Glutamatergic neuron (in vitro differentiated cells): ENCODE measurements at regions not wholly inside any gene's neighbourhood (a gene's known extent, or its start where the extent isn't known, plus 50 kb on each side); places are given as distances from the start of the nearest gene placed in this dataset.

Experiments
- DNase-seq: peaks from one replicate; pipeline ENCODE4 v3.0.0; 2022
- H3K27ac Mint-ChIP-seq: one replicate; pipeline ENCODE4 v1.8.0; 2020; ENCODE audit warnings: mild to moderate bottlenecking, mixed read lengths, inconsistent platforms; ENCODE audit not compliant: unreplicated experiment
- H3K27me3 Mint-ChIP-seq: one replicate; pipeline ENCODE4 v1.8.0; 2020; ENCODE audit warnings: mild to moderate bottlenecking, moderate library complexity, mixed read lengths, inconsistent platforms; ENCODE audit not compliant: unreplicated experiment
- H3K36me3 Mint-ChIP-seq: one replicate; pipeline ENCODE4 v1.8.0; 2020; ENCODE audit warnings: mild to moderate bottlenecking, mixed read lengths, inconsistent platforms; ENCODE audit not compliant: unreplicated experiment
- H3K4me1 Mint-ChIP-seq: one replicate; pipeline ENCODE4 v1.8.0; 2020; ENCODE audit warnings: mild to moderate bottlenecking, low read depth, mixed read lengths, inconsistent platforms; ENCODE audit not compliant: unreplicated experiment
- H3K4me3 Mint-ChIP-seq: one replicate; pipeline ENCODE4 v1.8.0; 2020; ENCODE audit warnings: mild to moderate bottlenecking, mixed read lengths, inconsistent platforms; ENCODE audit not compliant: unreplicated experiment
- H3K9me3 Mint-ChIP-seq: one replicate; pipeline ENCODE4 v1.8.0; 2020; ENCODE audit warnings: mild to moderate bottlenecking, moderate library complexity, mixed read lengths, inconsistent platforms; ENCODE audit not compliant: unreplicated experiment
- CTCF ChIP-seq: fragments of 200-600 bp; sonication (generic); IDR thresholded peaks from one replicate; pipeline ENCODE4 v1.5.0; 2021; ENCODE audit not compliant: partially characterized antibody, unreplicated experiment

GRCh38 chr11:45062115-45062514, 84.3 kb upstream of the PRDM11 start:
- H3K27me3 Mint-ChIP-seq = peaks cover 8% of the 10 kb centered on the region
- peaks cover 10% of the 10 kb centered on the region for H3K36me3 Mint-ChIP-seq

GRCh38 chr11:45062974-45063635, 83.3 kb upstream of the PRDM11 start:
- Mint-ChIP-seq H3K27me3 (peaks cover 8% of the 10 kb centered on the region), H3K36me3 (peaks cover 10% of the 10 kb centered on the region), H3K4me1 (peaks cover 4% of the 10 kb centered on the region), H3K9me3 (no peaks in the 10 kb centered on the region), H3K4me3 (no peak overlapping the region), H3K27ac (no peak overlapping the region)
- no peak for TF ChIP-seq CTCF
- DNase-seq = no peak

More at GRCh38 chr11:45062115-45062514, 84.3 kb upstream of the PRDM11 start:
- Mint-ChIP-seq H3K4me1 (peaks cover 10% of the 10 kb centered on the region), H3K27ac (no peak overlapping the region), H3K9me3 (no peaks in the 10 kb centered on the region), H3K4me3 (no peak overlapping the region)
- DNase-seq = no peak
- no peak for TF ChIP-seq CTCF

GRCh38 chr11:45063669-45064068, 82.8 kb upstream of the PRDM11 start:
- H3K36me3 Mint-ChIP-seq = peaks cover 10% of the 10 kb centered on the region
- peaks cover 8% of the 10 kb centered on the region for H3K27me3 Mint-ChIP-seq
- no peak overlapping the region for H3K27ac Mint-ChIP-seq
- TF ChIP-seq CTCF = no peak
- no peak for DNase-seq
- H3K4me1 Mint-ChIP-seq = no peaks in the 10 kb centered on the region
- peaks cover under 1% of the 10 kb centered on the region for H3K9me3 Mint-ChIP-seq
- H3K4me3 Mint-ChIP-seq = no peak overlapping the region

DNA sequence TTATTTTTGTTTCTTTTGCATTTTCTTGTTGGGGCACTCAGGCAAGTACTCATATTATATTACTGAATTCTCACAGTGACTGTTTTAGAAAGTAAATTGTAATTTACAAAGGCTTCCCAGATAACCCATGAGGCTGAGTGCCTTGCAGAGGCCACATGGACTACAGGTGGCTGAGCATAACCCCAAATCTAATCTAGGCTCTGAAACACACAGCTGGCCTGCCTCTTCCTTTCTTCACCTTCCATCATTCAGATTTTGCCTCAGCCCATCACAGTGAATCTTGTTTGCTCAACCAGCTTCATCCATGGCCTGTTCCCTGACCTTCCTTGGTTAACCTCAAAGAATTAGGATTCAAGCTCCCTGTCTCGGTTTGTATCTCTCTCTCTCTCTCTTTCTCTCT, 78.5 kb upstream of the PRDM11 start:
- Mint-ChIP-seq H3K27ac (no peak overlapping the region), H3K27me3 (peaks cover 11% of the 10 kb centered on the region), H3K9me3 (peaks cover 2% of the 10 kb centered on the region), H3K36me3 (peaks cover 10% of the 10 kb centered on the region), H3K4me1 (no peaks in the 10 kb centered on the region), H3K4me3 (no peak overlapping the region)
- DNase-seq = no peak
- no peak for TF ChIP-seq CTCF

GRCh38 chr11:45071232-45071631, 75.2 kb upstream of the PRDM11 start:
- Mint-ChIP-seq H3K4me1 (no peaks in the 10 kb centered on the region), H3K36me3 (peaks cover 5% of the 10 kb centered on the region), H3K27ac (no peak overlapping the region), H3K9me3 (peaks cover 4% of the 10 kb centered on the region), H3K4me3 (no peak overlapping the region), H3K27me3 (peaks cover 11% of the 10 kb centered on the region)
- DNase-seq = no peak
- TF ChIP-seq CTCF = no peak
